ENCODE measurements at regions not wholly inside any gene's neighbourhood (a gene's known extent, or its start where the extent isn't known, plus 50 kb on each side); places are given as distances from the start of the nearest gene placed in this dataset.
"Not testable (repeated sequence)": the region's sequence is repeated elsewhere in the genome, so short reads cannot be mapped to it uniquely, and the experiment has no call there.

DNA sequence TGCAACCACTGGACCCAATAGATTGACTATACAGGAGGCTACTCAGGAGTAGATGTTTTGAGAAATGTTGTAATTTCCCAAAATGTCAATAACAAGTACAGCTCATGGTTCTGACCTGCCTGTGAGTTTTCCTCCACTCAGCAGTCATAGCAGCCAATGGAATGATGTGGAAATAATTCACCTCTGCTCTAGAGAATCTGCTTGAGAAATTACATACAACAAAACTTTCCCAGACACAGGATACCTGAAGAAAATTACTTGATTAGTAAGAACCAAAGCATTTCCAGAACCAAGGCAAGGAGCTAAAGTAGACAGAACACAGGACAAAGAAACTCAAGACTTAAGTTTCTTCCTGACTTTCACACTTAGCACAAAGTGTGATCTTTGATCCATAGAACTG is 218.9 kb upstream of the SETMAR start:
- H3K36me3 ChIP-seq: no peaks in the 10 kb centered on the region
- TF ChIP-seq Cebpa-rat (IDR thresholded peaks at IDR 0.05): no peak
- H4K20me1 ChIP-seq: no peaks in the 10 kb centered on the region
- H3K4me2 ChIP-seq: no peak overlapping the region
- H3K27me3 ChIP-seq: no peaks in the 10 kb centered on the region
- H3K4me1 ChIP-seq: no peaks in the 10 kb centered on the region
- no peak overlapping the region for H3K27ac ChIP-seq
- H3K4me3 ChIP-seq: no peak overlapping the region
- no peaks in the 10 kb centered on the region for H3K9me3 ChIP-seq
- H3K9ac ChIP-seq: no peak overlapping the region

DNA sequence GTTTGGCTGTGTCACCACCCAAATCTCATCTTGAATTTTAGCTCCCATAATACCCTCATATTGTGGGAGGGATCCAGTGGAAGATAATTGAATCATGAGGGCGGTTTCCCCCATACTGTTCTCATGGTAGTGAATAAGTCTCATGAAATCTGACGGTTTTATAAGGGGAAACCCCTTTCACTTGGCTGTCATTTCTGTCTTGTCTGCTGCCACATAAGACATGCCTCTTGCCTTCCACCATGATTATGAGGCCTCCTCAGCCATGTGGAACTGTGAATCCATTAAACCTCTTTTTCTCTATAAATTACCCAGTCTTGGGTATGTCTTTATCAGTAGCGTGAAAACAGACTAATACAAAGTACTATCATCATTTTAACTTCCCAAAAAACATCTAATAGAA is 216.5 kb upstream of the SETMAR start:
- H3K4me2 ChIP-seq, H3K36me3 ChIP-seq, H3K27me3 ChIP-seq, H3K27ac ChIP-seq, H4K20me1 ChIP-seq, H3K9ac ChIP-seq, H3K4me1 ChIP-seq, H3K9me3 ChIP-seq, H3K4me3 ChIP-seq: not testable (repeated sequence)

DNA sequence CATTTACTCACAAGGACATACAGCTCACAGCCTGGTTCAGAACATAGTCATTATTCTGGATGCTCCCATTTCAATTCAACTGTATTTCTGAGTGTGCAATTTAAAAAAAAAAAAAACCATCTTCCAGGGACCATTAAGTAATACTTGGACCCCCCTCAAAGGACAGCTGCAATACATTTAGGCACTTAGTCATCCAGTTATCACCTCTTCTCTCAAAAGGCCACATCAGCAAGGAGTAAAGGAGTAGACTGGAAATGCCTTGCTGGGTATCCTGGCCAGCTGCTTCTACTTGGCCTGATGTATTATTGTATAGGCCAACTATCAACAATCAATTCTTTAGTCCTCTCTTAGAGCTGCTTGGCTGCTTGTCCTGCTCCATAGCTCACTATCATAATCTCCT is 211.4 kb upstream of the SETMAR start:
- H3K9ac ChIP-seq: no peak overlapping the region
- H3K4me3 ChIP-seq: no peak overlapping the region
- no peaks in the 10 kb centered on the region for H3K36me3 ChIP-seq
- no peaks in the 10 kb centered on the region for H4K20me1 ChIP-seq
- H3K9me3 ChIP-seq: no peaks in the 10 kb centered on the region
- no peak overlapping the region for H3K27ac ChIP-seq
- no peaks in the 10 kb centered on the region for H3K27me3 ChIP-seq
- H3K4me1 ChIP-seq: no peaks in the 10 kb centered on the region
- TF ChIP-seq Cebpa-rat (IDR thresholded peaks at IDR 0.05): no peak
- no peak overlapping the region for H3K4me2 ChIP-seq

DNA sequence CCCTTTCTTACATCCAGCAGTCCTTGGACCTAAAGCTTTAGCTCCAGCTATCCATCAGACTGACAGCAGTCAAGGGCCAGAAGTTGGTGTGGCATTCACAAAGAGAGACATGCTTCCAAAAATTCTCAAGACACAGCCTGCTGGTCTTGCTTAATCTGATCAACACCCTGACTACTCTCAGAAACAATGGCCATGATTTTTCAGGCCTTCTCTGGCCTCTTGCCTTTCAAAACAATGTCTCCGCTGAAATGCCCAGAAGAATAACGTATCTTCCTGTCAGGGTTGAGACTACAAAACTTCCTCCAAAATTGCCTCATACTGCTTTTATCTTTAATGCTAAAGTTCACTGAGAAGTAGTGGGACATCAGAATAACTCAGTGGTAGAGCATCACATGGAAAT is 205.4 kb upstream of the SETMAR start:
- H3K9me3 ChIP-seq: no peaks in the 10 kb centered on the region
- H3K27ac ChIP-seq: no peak overlapping the region
- H3K4me2 ChIP-seq: no peak overlapping the region
- no peaks in the 10 kb centered on the region for H3K4me1 ChIP-seq
- H3K9ac ChIP-seq: no peak overlapping the region
- H3K27me3 ChIP-seq: no peaks in the 10 kb centered on the region
- H3K36me3 ChIP-seq: no peaks in the 10 kb centered on the region
- no peaks in the 10 kb centered on the region for H4K20me1 ChIP-seq
- TF ChIP-seq Cebpa-rat (IDR thresholded peaks at IDR 0.05): no peak
- H3K4me3 ChIP-seq: no peak overlapping the region

DNA sequence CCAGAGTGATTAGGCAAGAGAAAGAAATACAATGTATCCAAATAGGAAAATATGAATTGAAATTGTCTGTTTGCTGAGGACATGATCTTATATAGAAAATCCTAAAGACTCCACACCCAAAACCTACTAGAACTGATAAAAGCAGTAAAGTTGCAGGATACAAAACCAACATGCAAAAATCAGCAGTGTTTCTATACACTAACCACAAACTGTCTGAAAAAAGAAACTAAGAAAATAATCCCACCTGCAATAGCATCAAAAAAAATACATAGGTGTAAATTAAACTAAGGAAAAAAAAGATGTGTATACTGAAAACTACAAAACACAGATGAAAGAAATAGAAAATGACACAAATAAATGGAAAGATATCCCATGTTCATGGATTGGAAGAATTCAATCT is 203.6 kb upstream of the SETMAR start:
- no peak overlapping the region for H3K9ac ChIP-seq
- H3K27me3 ChIP-seq: no peaks in the 10 kb centered on the region

DNA sequence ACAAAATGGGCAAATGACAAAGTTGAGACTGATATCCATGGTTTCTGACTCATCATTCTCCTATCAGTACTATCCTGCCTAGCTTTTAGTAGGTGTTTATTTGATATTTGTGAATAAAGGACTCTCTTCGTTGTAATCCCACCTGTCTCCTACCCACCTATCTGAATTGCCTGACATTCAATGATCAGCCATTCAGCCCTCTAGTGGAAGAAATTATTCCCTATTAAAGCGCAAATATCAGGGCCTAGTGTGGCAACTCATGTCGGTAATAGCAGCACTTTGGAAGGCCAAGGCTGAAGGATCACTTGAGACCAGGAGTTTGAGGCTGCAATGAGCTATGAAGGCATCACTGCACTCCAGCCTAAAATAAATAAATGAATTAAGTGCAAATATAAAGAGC is 195.7 kb upstream of the SETMAR start:
- Histone ChIP-seq H3K4me2 (no peak overlapping the region), H3K9ac (no peak overlapping the region), H3K4me3 (no peak overlapping the region), H3K27me3 (no peaks in the 10 kb centered on the region), H3K36me3 (no peaks in the 10 kb centered on the region), H3K9me3 (no peaks in the 10 kb centered on the region), H3K4me1 (no peaks in the 10 kb centered on the region), H3K27ac (no peak overlapping the region), H4K20me1 (no peaks in the 10 kb centered on the region)
- TF ChIP-seq Cebpa-rat (IDR thresholded peaks at IDR 0.05): no peak

More for the DNA sequence above, 203.6 kb upstream of the SETMAR start:
- H3K27ac ChIP-seq: no peak overlapping the region
- H3K4me1 ChIP-seq: no peaks in the 10 kb centered on the region
- no peaks in the 10 kb centered on the region for H3K36me3 ChIP-seq
- TF ChIP-seq Cebpa-rat (IDR thresholded peaks at IDR 0.05): no peak
- no peak overlapping the region for H3K4me3 ChIP-seq
- no peak overlapping the region for H3K4me2 ChIP-seq
- no peaks in the 10 kb centered on the region for H3K9me3 ChIP-seq
- no peaks in the 10 kb centered on the region for H4K20me1 ChIP-seq

DNA sequence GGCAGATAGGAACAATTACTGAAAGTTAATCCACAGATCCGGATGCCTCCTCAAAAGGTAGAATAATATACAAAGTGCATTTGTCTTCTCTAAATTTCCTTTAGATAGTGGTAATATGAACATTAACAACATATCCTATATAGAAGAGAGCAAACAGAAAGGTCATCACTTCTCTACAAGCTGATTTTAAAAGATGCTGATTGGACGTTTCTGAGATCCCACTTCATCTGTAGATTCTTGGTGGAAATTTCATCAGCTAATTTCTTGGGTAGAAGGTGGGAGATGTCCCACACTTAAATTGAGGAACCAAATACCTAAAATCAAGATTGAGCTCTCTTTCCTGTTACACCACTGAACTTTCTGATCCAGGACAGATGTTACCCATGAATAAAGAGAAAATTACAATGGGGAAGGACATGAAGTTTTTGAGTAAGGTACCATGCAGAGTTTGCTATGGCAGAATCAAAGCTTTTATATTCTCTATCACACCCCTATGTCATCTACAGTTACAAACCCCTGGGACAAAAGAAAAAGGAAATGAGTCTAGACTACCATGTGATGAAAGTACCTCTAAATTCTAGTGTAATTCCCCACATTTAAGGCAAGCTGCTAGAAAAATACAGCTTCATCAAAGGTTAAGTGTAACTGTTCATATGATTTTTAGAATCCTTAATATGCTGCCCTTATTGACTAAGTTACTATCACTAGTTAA is 189.2 kb upstream of the SETMAR start:
- H3K4me1 ChIP-seq: no peaks in the 10 kb centered on the region
- TF ChIP-seq Cebpa-rat (IDR thresholded peaks at IDR 0.05): no peak
- no peak overlapping the region for H3K4me2 ChIP-seq
- H3K4me3 ChIP-seq: no peak overlapping the region
- no peaks in the 10 kb centered on the region for H3K36me3 ChIP-seq
- no peak overlapping the region for H3K27ac ChIP-seq
- no peaks in the 10 kb centered on the region for H3K27me3 ChIP-seq
- H3K9me3 ChIP-seq: no peaks in the 10 kb centered on the region
- no peak overlapping the region for H3K9ac ChIP-seq
- H4K20me1 ChIP-seq: no peaks in the 10 kb centered on the region

DNA sequence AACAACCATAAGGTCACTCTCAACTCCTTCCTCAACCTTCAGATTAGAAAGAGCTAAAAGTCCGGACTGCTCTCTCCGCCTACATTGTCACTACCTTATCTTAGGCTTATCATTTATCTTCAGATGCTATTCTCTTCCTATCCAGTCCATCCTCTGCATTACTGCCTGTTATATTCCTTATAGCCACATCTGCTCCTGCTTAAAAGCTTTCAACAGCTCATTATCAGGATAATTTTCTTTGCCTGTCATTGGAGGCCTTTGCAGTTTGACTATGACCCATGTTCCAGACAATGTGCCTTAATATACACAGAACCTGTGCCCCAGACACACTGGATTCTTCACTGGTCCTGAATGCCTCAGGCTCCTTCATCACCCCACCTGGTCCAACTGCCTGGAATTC is 184.1 kb upstream of the SETMAR start:
- Histone ChIP-seq H3K27ac (no peak overlapping the region), H4K20me1 (no peaks in the 10 kb centered on the region), H3K9me3 (no peaks in the 10 kb centered on the region), H3K27me3 (no peaks in the 10 kb centered on the region), H3K9ac (no peak overlapping the region), H3K4me2 (no peak overlapping the region), H3K4me1 (no peaks in the 10 kb centered on the region), H3K36me3 (no peaks in the 10 kb centered on the region), H3K4me3 (no peak overlapping the region)
- TF ChIP-seq Cebpa-rat (IDR thresholded peaks at IDR 0.05): no peak

DNA sequence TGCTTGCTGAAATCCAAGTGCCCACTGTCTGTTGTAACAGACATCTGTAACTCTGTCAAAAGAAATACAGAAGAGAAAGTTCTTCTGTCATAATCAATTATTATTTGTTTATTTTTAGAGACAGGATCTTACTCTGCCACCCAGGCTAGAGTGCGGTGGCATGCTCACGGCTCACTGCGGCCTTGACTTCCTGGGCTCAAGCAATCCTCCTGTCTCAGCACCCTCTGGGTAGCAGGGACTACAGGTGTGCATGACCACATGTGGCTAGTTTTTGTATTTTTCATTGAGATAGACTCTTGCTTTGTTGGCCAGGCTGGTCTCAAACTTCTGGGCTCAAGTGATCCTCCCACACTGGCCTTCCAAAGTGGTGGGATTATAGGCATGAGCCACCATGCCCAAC is 177.6 kb upstream of the SETMAR start:
- no peak overlapping the region for H3K9ac ChIP-seq
- H3K36me3 ChIP-seq: no peaks in the 10 kb centered on the region
- no peak overlapping the region for H3K4me2 ChIP-seq
- no peaks in the 10 kb centered on the region for H4K20me1 ChIP-seq
- no peak overlapping the region for H3K27ac ChIP-seq
- no peaks in the 10 kb centered on the region for H3K27me3 ChIP-seq
- no peak for TF ChIP-seq Cebpa-rat (IDR thresholded peaks at IDR 0.05)
- no peak overlapping the region for H3K4me3 ChIP-seq
- no peaks in the 10 kb centered on the region for H3K4me1 ChIP-seq
- peaks cover 14% of the 10 kb centered on the region for H3K9me3 ChIP-seq

DNA sequence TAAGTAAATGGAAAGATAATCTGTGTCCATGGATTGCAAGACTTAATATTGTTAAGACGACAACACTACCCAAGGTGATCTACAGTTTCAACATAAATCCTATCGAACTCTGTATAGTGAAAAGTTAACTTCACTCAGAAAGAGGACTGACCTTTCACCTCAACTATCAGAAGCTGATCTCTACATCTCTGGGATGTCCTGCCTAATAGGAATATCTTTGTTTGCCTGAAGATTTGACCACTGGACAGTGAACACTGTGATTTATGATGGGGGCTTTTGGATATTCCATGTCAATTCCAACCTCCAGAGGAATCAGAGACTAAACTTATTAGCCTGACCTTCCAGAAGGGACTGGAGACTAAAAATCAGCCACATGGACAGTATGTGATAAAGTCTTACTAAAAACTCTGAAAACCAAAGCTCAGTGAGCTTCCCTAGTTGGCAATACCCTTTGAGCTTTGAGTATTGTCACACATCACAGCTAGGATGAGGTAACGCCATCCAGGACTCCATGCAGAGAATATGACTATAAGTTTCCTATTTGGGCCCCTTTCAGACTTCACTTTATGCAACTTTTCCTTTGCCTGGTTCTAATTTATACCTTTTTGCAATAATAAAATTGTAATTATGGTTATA is 164.9 kb upstream of the SETMAR start:
- H3K27ac ChIP-seq: no peak overlapping the region
- no peaks in the 10 kb centered on the region for H3K9me3 ChIP-seq
- H3K9ac ChIP-seq: no peak overlapping the region
- H3K36me3 ChIP-seq: no peaks in the 10 kb centered on the region
- no peaks in the 10 kb centered on the region for H3K27me3 ChIP-seq
- no peak overlapping the region for H3K4me2 ChIP-seq
- no peaks in the 10 kb centered on the region for H4K20me1 ChIP-seq
- H3K4me1 ChIP-seq: no peaks in the 10 kb centered on the region
- no peak for TF ChIP-seq Cebpa-rat (IDR thresholded peaks at IDR 0.05)
- H3K4me3 ChIP-seq: no peak overlapping the region
